ENCODE measurements at regions not wholly inside any gene's neighbourhood (a gene's known extent, or its start where the extent isn't known, plus 50 kb on each side); places are given as distances from the start of the nearest gene placed in this dataset.

DNA sequence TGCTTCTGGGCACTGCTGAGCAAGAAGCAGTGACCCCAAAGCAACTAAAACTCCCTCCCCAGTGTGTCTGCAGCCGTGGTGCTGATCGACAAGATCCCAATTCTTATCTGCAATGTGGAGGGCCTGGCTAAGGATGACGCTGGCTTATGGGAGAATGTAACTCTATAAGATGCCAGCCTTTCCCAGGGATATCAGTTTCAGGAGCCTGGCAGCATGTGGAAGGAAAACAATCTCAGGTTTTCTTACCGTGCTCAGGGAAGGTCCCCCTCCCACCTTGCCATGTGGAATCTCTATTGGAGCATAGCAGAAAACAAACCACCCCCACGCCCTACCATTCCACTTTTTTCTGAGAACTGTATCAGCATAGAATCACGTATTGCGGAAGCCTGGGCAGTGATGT lies 87.7 kb upstream of the PTPN3 start:
- H3K36me3 ChIP-seq (ENCODE audit: insufficient read depth): no peaks in the 10 kb centered on the region
- TF ChIP-seq, protein P1, sequence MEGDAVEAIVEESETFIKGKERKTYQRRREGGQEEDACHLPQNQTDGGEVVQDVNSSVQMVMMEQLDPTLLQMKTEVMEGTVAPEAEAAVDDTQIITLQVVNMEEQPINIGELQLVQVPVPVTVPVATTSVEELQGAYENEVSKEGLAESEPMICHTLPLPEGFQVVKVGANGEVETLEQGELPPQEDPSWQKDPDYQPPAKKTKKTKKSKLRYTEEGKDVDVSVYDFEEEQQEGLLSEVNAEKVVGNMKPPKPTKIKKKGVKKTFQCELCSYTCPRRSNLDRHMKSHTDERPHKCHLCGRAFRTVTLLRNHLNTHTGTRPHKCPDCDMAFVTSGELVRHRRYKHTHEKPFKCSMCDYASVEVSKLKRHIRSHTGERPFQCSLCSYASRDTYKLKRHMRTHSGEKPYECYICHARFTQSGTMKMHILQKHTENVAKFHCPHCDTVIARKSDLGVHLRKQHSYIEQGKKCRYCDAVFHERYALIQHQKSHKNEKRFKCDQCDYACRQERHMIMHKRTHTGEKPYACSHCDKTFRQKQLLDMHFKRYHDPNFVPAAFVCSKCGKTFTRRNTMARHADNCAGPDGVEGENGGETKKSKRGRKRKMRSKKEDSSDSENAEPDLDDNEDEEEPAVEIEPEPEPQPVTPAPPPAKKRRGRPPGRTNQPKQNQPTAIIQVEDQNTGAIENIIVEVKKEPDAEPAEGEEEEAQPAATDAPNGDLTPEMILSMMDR (conservative IDR thresholded peaks at IDR 0.05; ENCODE audit: low read depth, low read length): no peak
- H4K20me1 ChIP-seq (ENCODE audit: insufficient read depth): no peaks in the 10 kb centered on the region
- no peaks in the 10 kb centered on the region for H3K27me3 ChIP-seq (ENCODE audit: insufficient read depth, low read depth)
- no peaks in the 10 kb centered on the region for H3K79me2 ChIP-seq (ENCODE audit: insufficient read depth, low read depth)
- no peak overlapping the region for H3K4me2 ChIP-seq
- H3K4me3 ChIP-seq (IDR thresholded peaks at IDR 0.05; ENCODE audit: insufficient read depth, low read depth, low read length): no peak overlapping the region
- H3K27ac ChIP-seq: no peak overlapping the region
- no peaks in the 10 kb centered on the region for H3K4me1 ChIP-seq (ENCODE audit: low read depth, poor library complexity, severe bottlenecking)
- no peak overlapping the region for H2AFZ ChIP-seq (ENCODE audit: low read depth)
- H3K9ac ChIP-seq: no peak overlapping the region

DNA sequence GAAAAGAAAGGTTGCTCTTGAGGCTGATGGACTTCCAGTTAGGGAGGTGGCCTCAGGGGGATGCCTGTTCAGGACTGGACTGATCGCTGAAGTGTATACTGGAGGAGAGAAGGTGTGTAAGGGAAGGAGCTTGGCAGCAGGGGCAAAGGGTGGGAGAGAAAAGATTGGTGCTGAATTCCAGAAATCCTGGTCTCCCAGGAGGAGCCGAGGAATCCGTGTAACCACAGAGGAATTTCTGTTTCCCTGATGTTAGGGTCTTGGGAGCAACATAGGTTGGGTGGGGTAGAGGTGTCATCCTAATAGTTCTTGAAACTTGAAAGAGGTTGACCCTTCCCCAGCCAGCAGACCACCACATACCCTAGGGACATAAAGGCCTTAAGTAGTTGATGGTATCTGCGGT lies 88.9 kb upstream of the PTPN3 start:
- TF ChIP-seq, protein P1 (conservative IDR thresholded peaks at IDR 0.05; ENCODE audit: low read depth, low read length): no peak
- Histone ChIP-seq H3K36me3 (ENCODE audit: insufficient read depth) (no peaks in the 10 kb centered on the region), H4K20me1 (ENCODE audit: insufficient read depth) (no peaks in the 10 kb centered on the region)

DNA sequence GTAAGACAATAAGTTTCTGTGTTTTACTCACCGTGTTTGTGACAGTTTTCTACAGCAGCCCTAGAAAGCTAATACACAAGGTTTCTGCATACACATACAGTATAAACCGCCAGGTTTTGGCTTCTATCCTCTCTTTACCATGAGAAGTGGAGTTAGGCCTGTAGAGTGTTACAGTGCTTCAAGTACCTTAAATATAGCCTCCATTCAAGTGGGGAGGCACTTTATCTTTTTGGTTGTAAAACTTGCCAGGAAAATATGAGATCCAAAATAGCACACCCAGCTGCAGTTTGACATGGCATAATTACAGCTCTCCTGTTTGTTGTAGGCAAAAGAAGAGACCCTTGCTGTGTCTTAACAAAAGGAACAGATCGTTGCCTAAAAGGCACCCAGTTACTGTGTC lies 90.3 kb upstream of the PTPN3 start:
- H2AFZ ChIP-seq (ENCODE audit: low read depth): no peak overlapping the region
- H3K9ac ChIP-seq: no peak overlapping the region
- no peaks in the 10 kb centered on the region for H4K20me1 ChIP-seq (ENCODE audit: insufficient read depth)
- no peaks in the 10 kb centered on the region for H3K79me2 ChIP-seq (ENCODE audit: insufficient read depth, low read depth)
- no peak overlapping the region for H3K4me2 ChIP-seq
- no peaks in the 10 kb centered on the region for H3K27me3 ChIP-seq (ENCODE audit: insufficient read depth, low read depth)
- no peaks in the 10 kb centered on the region for H3K36me3 ChIP-seq (ENCODE audit: insufficient read depth)
- H3K4me1 ChIP-seq (ENCODE audit: low read depth, poor library complexity, severe bottlenecking): no peaks in the 10 kb centered on the region
- TF ChIP-seq, protein P1 (conservative IDR thresholded peaks at IDR 0.05; ENCODE audit: low read depth, low read length): no peak
- H3K27ac ChIP-seq: no peak overlapping the region
- no peak overlapping the region for H3K4me3 ChIP-seq (IDR thresholded peaks at IDR 0.05; ENCODE audit: insufficient read depth, low read depth, low read length)

More for the DNA sequence above, 88.9 kb upstream of the PTPN3 start:
- no peak overlapping the region for H3K4me3 ChIP-seq (IDR thresholded peaks at IDR 0.05; ENCODE audit: insufficient read depth, low read depth, low read length)
- H3K4me1 ChIP-seq (ENCODE audit: low read depth, poor library complexity, severe bottlenecking): no peaks in the 10 kb centered on the region
- H3K9ac ChIP-seq: no peak overlapping the region
- no peak overlapping the region for H3K27ac ChIP-seq
- no peaks in the 10 kb centered on the region for H3K79me2 ChIP-seq (ENCODE audit: insufficient read depth, low read depth)
- no peak overlapping the region for H2AFZ ChIP-seq (ENCODE audit: low read depth)
- H3K4me2 ChIP-seq: no peak overlapping the region
- no peaks in the 10 kb centered on the region for H3K27me3 ChIP-seq (ENCODE audit: insufficient read depth, low read depth)

DNA sequence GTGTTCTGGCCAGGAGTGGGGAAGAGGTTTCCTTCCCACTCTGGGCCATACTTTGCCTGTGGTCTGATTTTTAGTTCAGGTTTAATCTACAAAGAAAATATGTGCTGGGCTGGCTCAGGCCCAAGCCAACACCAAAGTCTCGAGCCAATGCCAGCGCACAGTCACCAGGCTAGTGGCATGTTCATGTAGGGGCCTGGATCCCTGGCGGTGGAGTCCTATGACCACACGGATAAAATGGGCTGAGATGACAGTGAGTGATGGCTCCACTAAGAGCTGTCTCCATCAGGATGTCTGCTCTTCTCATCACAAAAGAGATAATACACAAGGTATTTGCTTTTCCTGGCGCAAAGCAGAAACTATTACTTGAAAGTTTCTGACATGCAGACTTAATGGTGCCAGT lies 92.9 kb upstream of the PTPN3 start:
- TF ChIP-seq, protein P1 (conservative IDR thresholded peaks at IDR 0.05; ENCODE audit: low read depth, low read length): no peak
- H3K4me1 ChIP-seq (ENCODE audit: low read depth, poor library complexity, severe bottlenecking): no peaks in the 10 kb centered on the region
- H3K4me2 ChIP-seq: no peak overlapping the region
- no peaks in the 10 kb centered on the region for H3K27me3 ChIP-seq (ENCODE audit: insufficient read depth, low read depth)
- no peaks in the 10 kb centered on the region for H3K36me3 ChIP-seq (ENCODE audit: insufficient read depth)
- H3K27ac ChIP-seq: no peak overlapping the region
- H2AFZ ChIP-seq (ENCODE audit: low read depth): no peak overlapping the region
- no peak overlapping the region for H3K4me3 ChIP-seq (IDR thresholded peaks at IDR 0.05; ENCODE audit: insufficient read depth, low read depth, low read length)
- no peaks in the 10 kb centered on the region for H3K79me2 ChIP-seq (ENCODE audit: insufficient read depth, low read depth)
- no peak overlapping the region for H3K9ac ChIP-seq
- no peaks in the 10 kb centered on the region for H4K20me1 ChIP-seq (ENCODE audit: insufficient read depth)
